GM06990 (cell line): ENCODE measurements at regions not wholly inside any gene's neighbourhood (a gene's known extent, or its start where the extent isn't known, plus 50 kb on each side); places are given as distances from the start of the nearest gene placed in this dataset.

Experiments used
- DNase-seq: peaks from one replicate; pipeline ENCODE4 v3.0.0-alpha.2; 2011; ENCODE audit not compliant: insufficient read length; ENCODE audit errors: extremely low read depth
- H3K27me3 ChIP-seq: replicated peaks from 2 replicates; pipeline ENCODE4 v1.6.0; 2011; ENCODE audit warnings: low read length; ENCODE audit not compliant: control insufficient read depth, insufficient read depth
- H3K36me3 ChIP-seq: 2 replicates; pipeline ENCODE4 v1.5.1; 2011; ENCODE audit warnings: low read length; ENCODE audit not compliant: control insufficient read depth, insufficient read depth
- H3K4me3 ChIP-seq: replicated peaks from 2 replicates; pipeline ENCODE4 v1.5.1; 2011; ENCODE audit warnings: low read depth, mild to moderate bottlenecking, control low read depth, low read length
- CTCF ChIP-seq: IDR thresholded peaks from 2 replicates; pipeline ENCODE4 v1.5.1; 2011; ENCODE audit warnings: low read length, control low read depth, mild to moderate bottlenecking, inconsistent platforms; ENCODE audit not compliant: insufficient read depth, poor library complexity, severe bottlenecking

GRCh38 chr10:4453950-4454349 lies 372.1 kb upstream of the AKR1E2 start:
- Histone ChIP-seq H3K36me3 (no peaks in the 10 kb centered on the region), H3K4me3 (no peak overlapping the region), H3K27me3 (no peaks in the 10 kb centered on the region; the same call in 1 of the 2 replicates)
- no peak for TF ChIP-seq CTCF
- no peak for DNase-seq

- Histone ChIP-seq H3K27me3 (no peaks in the 10 kb centered on the region; the same call in 1 of the 2 replicates), H3K4me3 (no peak overlapping the region), H3K36me3 (no peaks in the 10 kb centered on the region)
- no peak for DNase-seq
- no peak for TF ChIP-seq CTCF
Observed at GRCh38 chr10:4453276-4453675, 372.7 kb upstream of the AKR1E2 start.

- Histone ChIP-seq H3K27me3 (no peaks in the 10 kb centered on the region; the same call in 1 of the 2 replicates), H3K36me3 (no peaks in the 10 kb centered on the region), H3K4me3 (no peak overlapping the region)
- no peak for TF ChIP-seq CTCF
- no peak for DNase-seq
Observed at GRCh38 chr10:4450981-4451908, 374.8 kb upstream of the AKR1E2 start.

- no peaks in the 10 kb centered on the region; the same call in 1 of the 2 replicates for H3K27me3 ChIP-seq
- no peak for TF ChIP-seq CTCF
- no peaks in the 10 kb centered on the region for H3K36me3 ChIP-seq
- no peak overlapping the region for H3K4me3 ChIP-seq
- DNase-seq = no peak
Observed at GRCh38 chr10:4450169-4450568, 375.8 kb upstream of the AKR1E2 start.

GRCh38 chr10:4448030-4448429 lies 378.0 kb upstream of the AKR1E2 start:
- H3K36me3 ChIP-seq = no peaks in the 10 kb centered on the region
- DNase-seq = no peak
- no peak overlapping the region for H3K4me3 ChIP-seq
- TF ChIP-seq CTCF = no peak
- no peaks in the 10 kb centered on the region; the same call in 1 of the 2 replicates for H3K27me3 ChIP-seq
